IPS-11a (cell line): ENCODE measurements at regions not wholly inside any gene's neighbourhood (a gene's known extent, or its start where the extent isn't known, plus 50 kb on each side); places are given as distances from the start of the nearest gene placed in this dataset.
"Not testable (repeated sequence)": the region's sequence is repeated elsewhere in the genome, so short reads cannot be mapped to it uniquely, and the experiment has no call there.

Source experiments
- H3K4me3 ChIP-seq: one replicate; pipeline ENCODE4 v1.5.1; 2013; ENCODE audit warnings: low read depth, low read length, control low read depth

DNA sequence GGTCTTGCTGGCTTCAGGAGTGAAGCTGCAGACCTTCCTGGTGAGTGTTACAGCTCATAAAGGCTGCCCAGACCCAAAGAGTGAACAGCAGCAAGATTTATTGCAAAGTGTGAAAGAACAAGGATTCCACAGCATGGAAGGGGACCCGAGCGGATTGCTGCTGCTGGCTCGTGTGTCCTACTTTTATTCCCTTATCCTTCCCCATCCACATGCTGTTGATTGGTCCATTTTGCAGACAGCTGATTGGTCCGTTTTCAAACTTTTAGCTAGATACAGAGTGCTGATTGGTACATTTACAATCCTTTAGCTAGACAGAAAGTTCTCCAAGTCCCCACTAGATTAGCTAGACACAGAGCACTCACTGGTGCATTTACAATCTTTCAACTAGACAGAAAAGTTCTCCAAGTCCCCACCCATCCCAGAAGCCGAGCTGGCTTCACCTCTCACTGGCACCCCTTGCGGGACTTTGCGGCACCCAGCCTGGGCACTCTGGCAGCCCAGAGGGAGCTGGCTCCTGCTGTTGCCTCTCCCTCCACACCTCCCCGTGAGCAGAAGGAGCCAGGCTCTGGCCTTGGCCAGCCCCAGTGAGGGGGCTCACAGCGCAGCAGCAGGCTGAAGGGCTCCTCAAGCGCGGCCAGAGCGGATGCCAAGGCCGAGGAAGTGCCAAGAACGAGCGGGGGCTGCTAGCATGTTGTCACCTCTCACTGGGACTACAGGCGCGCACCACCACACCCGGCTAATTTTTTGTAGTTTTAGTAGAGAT is 369.6 kb upstream of the POT1 start:
- no peak overlapping the region for H3K4me3 ChIP-seq

DNA sequence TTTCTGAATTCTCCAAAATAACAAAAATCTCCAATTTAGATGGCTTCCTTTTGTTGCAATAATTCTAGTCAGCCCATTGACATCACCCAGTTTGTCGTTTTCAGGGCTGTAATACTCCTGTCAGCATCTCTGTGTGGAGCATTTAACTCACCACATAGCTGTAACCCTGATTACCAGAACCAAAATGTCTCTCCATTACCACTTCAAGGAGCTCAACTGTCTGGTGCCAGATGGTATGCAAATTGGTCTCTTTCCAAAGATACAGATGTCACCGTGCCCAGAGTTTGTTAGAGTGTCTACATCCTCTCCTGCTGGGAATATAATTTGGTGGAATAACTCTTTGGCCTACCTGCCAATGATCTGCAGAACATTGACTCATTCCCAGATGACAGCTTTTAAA is 350.3 kb upstream of the POT1 start:
- no peak overlapping the region for H3K4me3 ChIP-seq

GRCh38 chr7:125278318-125278717 is 348.7 kb upstream of the POT1 start:
- H3K4me3 ChIP-seq, result no peak overlapping the region

DNA sequence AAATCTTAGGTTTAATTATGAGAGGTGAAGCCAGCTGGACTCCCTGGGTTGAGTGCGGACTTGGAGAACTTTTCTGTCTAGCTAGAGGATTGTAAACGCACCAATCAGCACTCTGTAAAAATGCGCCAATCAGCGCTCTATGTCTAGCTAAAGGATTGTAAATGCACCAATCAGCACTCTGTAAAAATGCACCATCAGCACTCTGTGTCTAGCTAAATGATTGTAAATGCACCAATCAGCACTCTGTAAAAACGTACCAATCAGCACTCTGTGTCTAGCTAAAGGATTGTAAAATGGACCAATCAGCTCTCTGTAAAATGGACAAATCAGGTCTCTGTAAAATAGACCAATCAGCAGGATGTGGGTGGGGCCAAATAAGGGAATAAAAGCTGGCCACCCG is 345.1 kb upstream of the POT1 start:
- H3K4me3 ChIP-seq, result not testable (repeated sequence)

DNA sequence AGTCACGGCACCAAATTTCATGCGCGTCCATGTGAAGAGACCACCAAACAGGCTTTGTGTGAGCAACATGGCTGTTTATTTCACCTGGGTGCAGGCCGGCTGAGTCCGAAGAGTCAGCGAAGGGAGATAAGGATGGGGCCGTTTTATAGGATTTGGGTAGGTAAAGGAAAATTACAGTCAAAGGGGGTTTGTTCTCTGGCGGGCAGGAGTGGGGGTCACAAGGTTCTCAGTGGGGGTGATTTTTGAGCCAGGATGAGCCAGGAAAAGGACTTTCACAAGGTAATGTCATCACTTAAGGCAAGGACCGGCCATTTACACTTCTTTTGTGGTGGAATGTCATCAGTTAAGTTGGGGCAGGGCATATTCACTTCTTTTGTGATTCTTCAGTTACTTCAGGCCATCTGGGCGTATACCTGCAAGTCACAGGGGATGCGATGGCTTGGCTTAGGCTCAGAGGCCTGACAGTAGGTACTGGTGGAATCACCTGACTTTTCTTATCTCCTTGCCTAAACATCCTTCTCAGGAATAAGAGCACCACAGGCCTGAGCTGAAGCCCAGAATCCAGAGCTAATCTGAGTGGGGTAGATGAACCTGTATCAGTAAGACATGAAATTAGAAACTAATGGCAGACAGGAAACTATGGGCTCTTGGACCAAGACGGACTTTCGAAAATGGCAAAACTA is 334.7 kb upstream of the POT1 start:
- H3K4me3 ChIP-seq, result peak overlapping the region; percentile 54

- not testable (repeated sequence) for H3K4me3 ChIP-seq
These were observed 329.3 kb upstream of the POT1 start for GRCh38 chr7:125258876-125259417.

DNA sequence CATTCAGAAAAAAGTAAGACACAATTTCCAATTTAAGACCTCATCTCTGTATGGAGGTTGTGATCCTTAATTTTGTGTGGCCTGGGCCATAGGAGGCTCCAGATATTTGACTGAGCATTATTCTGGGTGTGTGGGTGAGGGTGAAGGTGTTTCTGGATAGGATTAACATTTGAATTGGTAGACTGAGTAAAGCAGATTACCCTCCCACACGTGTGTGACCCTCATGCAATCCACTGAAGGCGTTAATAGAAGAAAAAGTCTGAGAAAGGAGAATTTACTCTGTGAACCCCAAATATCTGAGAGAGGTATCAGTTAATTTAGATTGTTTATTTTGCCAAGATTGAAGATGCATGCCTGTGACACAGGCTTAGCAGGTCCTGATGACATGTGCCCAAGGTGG is 328.0 kb upstream of the POT1 start:
- no peak overlapping the region for H3K4me3 ChIP-seq

GRCh38 chr7:125256446-125256845 is 326.8 kb upstream of the POT1 start:
- no peak overlapping the region for H3K4me3 ChIP-seq

- no peak overlapping the region for H3K4me3 ChIP-seq
These were observed 326.2 kb upstream of the POT1 start for GRCh38 chr7:125255810-125256209.

GRCh38 chr7:125254566-125254965 is 324.9 kb upstream of the POT1 start:
- no peak overlapping the region for H3K4me3 ChIP-seq

- no peak overlapping the region for H3K4me3 ChIP-seq
These were observed 324.0 kb upstream of the POT1 start for GRCh38 chr7:125253452-125254190.

DNA sequence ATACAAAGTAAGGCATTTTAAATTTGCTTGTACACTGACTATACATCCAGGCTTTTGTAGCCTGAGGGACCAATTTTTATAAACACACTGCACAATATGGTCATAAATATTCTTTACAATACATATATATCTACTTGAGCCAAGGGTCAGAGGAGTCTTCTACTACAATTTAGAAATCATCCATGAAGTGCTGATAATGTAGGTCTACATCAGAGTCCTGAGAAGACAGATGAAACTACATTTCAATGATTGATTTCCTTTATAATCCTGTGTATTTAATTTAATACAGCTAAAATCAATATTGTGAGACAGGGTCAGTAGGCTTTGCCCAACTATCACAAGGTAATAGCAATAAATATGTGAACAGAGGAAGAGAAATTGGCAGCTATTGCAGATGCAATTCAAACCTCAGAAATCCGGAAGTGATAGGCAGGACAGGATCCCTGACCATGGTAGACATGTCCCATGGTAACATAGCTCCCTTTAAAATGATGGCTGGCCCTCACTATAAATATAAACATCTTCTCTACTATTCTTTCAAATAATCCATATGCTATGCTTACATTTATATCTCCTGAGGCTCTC is 318.0 kb upstream of the POT1 start:
- H3K4me3 ChIP-seq, result no peak overlapping the region

- no peak overlapping the region for H3K4me3 ChIP-seq
These were observed 317.1 kb upstream of the POT1 start for GRCh38 chr7:125246706-125247105.

- no peak overlapping the region for H3K4me3 ChIP-seq
These were observed 311.9 kb upstream of the POT1 start for GRCh38 chr7:125241548-125241947.

- H3K4me3 ChIP-seq, result no peak overlapping the region
These were observed 293.0 kb upstream of the POT1 start for GRCh38 chr7:125222596-125222995.

DNA sequence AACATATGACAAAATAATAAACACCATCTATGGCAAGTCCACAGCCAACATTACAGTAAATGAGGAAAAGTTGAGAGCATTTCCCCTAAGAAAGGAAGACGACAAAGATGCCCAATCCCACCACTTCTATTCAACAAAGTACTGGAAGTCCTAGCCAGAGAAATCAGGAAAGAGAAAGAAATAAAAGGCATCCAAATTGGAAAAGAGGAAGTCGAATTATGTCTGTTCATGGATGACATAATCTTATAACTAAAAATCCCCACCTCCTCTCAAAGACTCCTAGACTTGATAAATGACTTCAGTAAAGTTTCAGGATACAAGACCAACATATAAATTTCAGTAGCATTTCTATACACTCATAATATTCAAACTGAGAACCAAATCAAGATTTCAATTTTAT is 288.5 kb upstream of the POT1 start:
- no peak overlapping the region for H3K4me3 ChIP-seq

GRCh38 chr7:125201002-125201401 is 271.4 kb upstream of the POT1 start:
- no peak overlapping the region for H3K4me3 ChIP-seq

DNA sequence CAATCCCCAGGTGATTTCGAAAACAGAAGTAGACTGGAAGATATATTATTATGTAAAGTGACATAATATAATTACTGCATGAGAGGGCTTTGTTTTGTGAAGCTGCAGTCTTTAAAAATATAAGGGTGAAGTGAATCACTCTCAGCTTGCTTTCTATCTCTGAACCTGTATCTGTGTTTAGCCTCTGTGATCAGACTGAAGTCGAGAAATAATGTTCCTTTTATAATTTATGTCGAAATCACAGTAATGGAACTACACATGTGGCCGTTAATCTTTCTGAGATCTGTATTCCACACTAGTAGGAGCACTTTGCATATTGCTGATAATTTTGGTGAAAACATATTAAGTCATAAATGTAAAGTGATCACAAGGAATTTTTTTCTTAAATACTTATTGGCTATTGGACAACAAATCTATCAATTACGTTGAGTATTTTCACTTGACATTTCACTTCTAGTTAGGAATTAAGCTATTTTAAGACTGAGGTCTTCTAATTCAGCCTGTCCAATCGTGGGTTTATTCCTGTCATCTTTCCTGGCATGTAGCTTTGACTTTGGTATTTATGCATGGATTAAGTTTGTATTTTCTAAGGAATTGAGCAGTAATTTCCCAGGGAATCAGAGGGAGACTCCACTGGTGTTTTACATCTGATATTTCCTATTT is 268.2 kb upstream of the POT1 start:
- no peak overlapping the region for H3K4me3 ChIP-seq

DNA sequence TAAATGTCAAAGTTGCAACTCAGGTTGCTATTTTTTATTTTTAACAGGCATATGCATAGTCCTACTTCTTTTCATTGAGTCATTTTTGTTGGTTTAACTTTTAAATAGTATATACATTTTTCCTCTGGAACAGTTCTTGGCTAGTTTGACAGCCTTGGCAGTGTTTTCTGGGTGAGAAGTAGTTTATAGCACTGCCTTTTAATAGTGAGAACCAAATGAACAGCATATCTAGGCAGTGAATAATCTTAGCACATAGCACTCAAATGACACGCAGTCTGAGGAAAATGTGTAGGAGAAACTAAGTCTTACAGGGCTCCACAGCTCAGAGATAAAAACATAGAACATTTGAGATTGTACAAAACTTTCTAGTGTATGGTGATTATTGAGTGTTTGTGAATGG is 265.5 kb upstream of the POT1 start:
- H3K4me3 ChIP-seq, result no peak overlapping the region

- no peak overlapping the region for H3K4me3 ChIP-seq
These were observed 263.6 kb upstream of the POT1 start for GRCh38 chr7:125193263-125193662.

- H3K4me3 ChIP-seq, result no peak overlapping the region
These were observed 255.2 kb upstream of the POT1 start for GRCh38 chr7:125184801-125185200.
